B cell (primary cell): ENCODE measurements at regions not wholly inside any gene's neighbourhood (a gene's known extent, or its start where the extent isn't known, plus 50 kb on each side); places are given as distances from the start of the nearest gene placed in this dataset.

Experiments
- ATAC-seq: fragments of 200-7000 bp; cut with Tn5 transposase; one replicate; pipeline ENCODE4 v1.10.0; 2021; ENCODE audit warnings: low read depth, mild to moderate bottlenecking, moderate number of reproducible peaks, moderate library complexity
- CTCF ChIA-PET: fragments of 350-600 bp; sonication (Branson Sonifier 250); formaldehyde crosslinking; loops from one replicate; lab custom pipeline; 2021; ENCODE audit warnings: antibody characterized with exemption, inconsistent platforms; lab: Charles Lee
- POLR2A ChIA-PET: fragments of 350-600 bp; sonication (Branson Sonifier 250); formaldehyde crosslinking; loops from one replicate; lab custom pipeline; 2021; ENCODE audit warnings: antibody characterized with exemption; lab: Charles Lee
- DNase-seq: peaks from one replicate; pipeline ENCODE4 v3.0.0; 2013
- H2AFZ ChIP-seq: 2 replicates; pipeline ENCODE4 v1.6.1; 2012; ENCODE audit warnings: mild to moderate bottlenecking, low read depth, low read length; ENCODE audit not compliant: insufficient read depth, poor library complexity, severe bottlenecking
- H3K27ac ChIP-seq, 2 donors: 1 replicate in 1 of 2; 2 replicates in 1 of 2; pipeline ENCODE4 v1.5.1; 2012 to 2013; ENCODE audit warnings: low read length in 2 of 2, mild to moderate bottlenecking in 2 of 2, moderate library complexity in 1 of 2
- H3K27me3 ChIP-seq, 4 experiments: fragments of 200-600 bp in 1 of 4; sonication (generic) in 1 of 4; replicated peaks in 1 of 4; 1 replicate in 2 of 4; 2 replicates in 2 of 4; pipeline versions ENCODE4 v1.6.1 to v1.7.0; 2013 to 2016; ENCODE audit warnings: low read length in 3 of 4, mild to moderate bottlenecking in 2 of 4, mixed read lengths in 1 of 4, moderate library complexity in 1 of 4; ENCODE audit not compliant: insufficient read depth in 4 of 4, control insufficient read depth in 3 of 4; ENCODE audit errors: control extremely low read depth in 1 of 4
- H3K36me3 ChIP-seq, 2 experiments: replicated peaks in 1 of 2; 1 replicate in 1 of 2; 2 replicates in 1 of 2; pipeline versions ENCODE4 v1.6.1 to v1.7.1; 2013; ENCODE audit warnings: low read length in 1 of 2; ENCODE audit not compliant: insufficient read depth in 2 of 2, control insufficient read depth in 1 of 2; ENCODE audit errors: control extremely low read depth in 1 of 2, extremely low read depth in 1 of 2
- H3K4me1 ChIP-seq, 2 donors: fragments of 200-600 bp in 1 of 2; sonication (generic) in 1 of 2; 1 replicate in 1 of 2; 2 replicates in 1 of 2; pipeline versions ENCODE4 v1.5.1 to v1.6.1; 2013 to 2017; ENCODE audit warnings: low read length in 2 of 2; ENCODE audit not compliant: control insufficient read depth in 2 of 2, insufficient read depth in 2 of 2
- H3K4me2 ChIP-seq: replicated peaks from 2 replicates; pipeline ENCODE3; 2012; ENCODE audit warnings: mild to moderate bottlenecking, low read depth, low read length; ENCODE audit not compliant: poor library complexity, severe bottlenecking
- H3K4me3 ChIP-seq, 5 experiments: fragments of 200-600 bp in 1 of 5; sonication (generic) in 1 of 5; 1 replicate in 3 of 5; 2 replicates in 2 of 5; pipeline versions ENCODE4 v1.5.1 to v1.7.0; 2011 to 2016; ENCODE audit warnings: low read length in 4 of 5, mild to moderate bottlenecking in 4 of 5, low read depth in 2 of 5, control low read depth in 1 of 5, moderate library complexity in 1 of 5; ENCODE audit not compliant: insufficient read depth in 1 of 5; ENCODE audit errors: control extremely low read depth in 1 of 5, extremely low read depth in 1 of 5
- H3K79me2 ChIP-seq: fragments of 200-600 bp; sonication (generic); one replicate; pipeline ENCODE4 v1.6.0; 2016; ENCODE audit warnings: low read length; ENCODE audit not compliant: control insufficient read depth, insufficient read depth
- H3K9ac ChIP-seq: fragments of 200-600 bp; sonication (generic); 2 replicates; pipeline ENCODE4 v1.6.1; 2017; ENCODE audit warnings: mild to moderate bottlenecking, low read length, moderate library complexity
- H3K9me3 ChIP-seq, 3 donors: one replicate each; pipeline versions ENCODE4 v1.6.1 to v1.7.1; 2013; ENCODE audit warnings: low read length in 2 of 3; ENCODE audit not compliant: control insufficient read depth in 2 of 3, insufficient read depth in 1 of 3; ENCODE audit errors: control extremely low read depth in 1 of 3
- H4K20me1 ChIP-seq: 2 replicates; pipeline ENCODE4 v1.6.0; 2012; ENCODE audit warnings: mild to moderate bottlenecking, low read length; ENCODE audit not compliant: insufficient read depth, control insufficient read depth, poor library complexity, severe bottlenecking
- H3K27ac Mint-ChIP-seq: one replicate; pipeline ENCODE4 v1.8.0; 2021; ENCODE audit warnings: mixed read lengths
- H3K27me3 Mint-ChIP-seq: one replicate; pipeline ENCODE4 v1.8.0; 2021; ENCODE audit warnings: mixed read lengths
- H3K4me1 Mint-ChIP-seq: one replicate; pipeline ENCODE4 v1.8.0; 2021; ENCODE audit warnings: mixed read lengths
- H3K4me3 Mint-ChIP-seq: one replicate; pipeline ENCODE4 v1.8.0; 2021; ENCODE audit warnings: mixed read lengths
- H3K9me3 Mint-ChIP-seq: one replicate; pipeline ENCODE4 v1.8.0; 2022; ENCODE audit warnings: mixed read lengths; ENCODE audit not compliant: insufficient read depth
- EZH2 ChIP-seq: IDR thresholded peaks from 2 replicates; pipeline ENCODE4 v1.6.1; 2012; ENCODE audit warnings: borderline replicate concordance, low read depth, mild to moderate bottlenecking, moderate library complexity, low read length; ENCODE audit not compliant: insufficient read depth, poor library complexity, severe bottlenecking
- WGBS: methylation state at CpG from one replicate; pipeline ENCODE4 v1.1.5; 2013; ENCODE audit warnings: missing lambda C conversion rate; ENCODE audit not compliant: insufficient coverage; 5-methylcytosine and 5-hydroxymethylcytosine counted together
- intact Hi-C: fragments of 100-400 bp; cut with micrococcal nuclease; formaldehyde crosslinking; loops from one replicate; pipeline ENCODE4 v1.10.0; 2022
- TF ChIP-seq, protein P1 (sequence below): fragments of 200-600 bp; IDR thresholded peaks from one replicate; pipeline ENCODE4 v1.8.0; 2022; ENCODE audit warnings: antibody characterized with exemption, mild to moderate bottlenecking

DNA sequence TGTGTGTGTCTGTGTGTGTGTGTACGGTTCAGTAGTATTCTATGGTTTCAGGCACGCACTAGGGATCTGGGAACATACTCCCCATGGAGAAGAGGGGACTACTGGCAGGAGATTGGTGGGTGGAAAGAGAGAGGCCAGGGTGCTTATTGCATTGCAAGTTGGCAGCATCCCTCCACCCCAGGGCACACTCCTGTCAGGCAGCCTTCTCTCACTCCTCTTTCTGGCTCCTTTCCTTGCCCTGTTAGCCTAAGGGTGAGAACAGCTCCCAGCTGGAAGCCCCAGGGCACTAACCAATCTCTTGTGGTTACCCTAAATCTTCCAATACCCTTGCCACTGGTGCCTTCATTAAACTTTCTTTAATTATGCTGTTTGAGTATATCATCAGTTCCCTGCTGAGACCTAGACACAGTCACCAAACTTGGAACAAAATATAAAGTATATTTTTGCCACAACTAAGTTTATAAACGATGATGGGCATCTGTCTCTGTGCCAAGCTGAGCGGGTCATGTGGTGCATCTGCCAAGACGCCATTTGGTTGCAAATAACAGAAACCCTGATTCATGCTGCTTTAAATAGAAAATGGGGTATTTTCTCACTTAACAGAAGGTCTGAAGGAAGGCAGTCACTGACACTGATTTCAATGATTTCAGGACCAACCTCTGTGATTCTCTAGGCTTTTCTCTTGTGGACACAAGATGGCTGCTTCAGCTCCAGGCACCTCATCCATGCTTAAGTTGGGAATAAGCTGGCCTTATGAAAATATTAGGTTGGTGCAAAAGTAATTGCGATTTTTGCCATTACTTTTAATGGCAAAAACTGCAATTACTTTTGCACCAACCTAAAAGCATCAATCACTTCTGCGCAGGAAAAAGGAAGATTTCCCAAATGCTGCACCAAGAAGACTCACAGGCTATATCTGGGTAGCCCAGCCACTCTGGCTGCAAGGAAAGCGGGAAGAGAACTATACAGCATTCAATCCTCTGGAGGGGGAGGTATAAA lies 476.9 kb upstream of the PROK2 start:
- Histone ChIP-seq H3K36me3 (no peaks in the 10 kb centered on the region), H3K4me3 (no peak overlapping the region), H3K4me2 (no peak overlapping the region), H3K9ac (no peak overlapping the region), H2AFZ (no peak overlapping the region), H3K4me1 (peaks cover 40 to 45% of the 10 kb centered on the region in 2 donors), H3K27me3 (peaks cover 0 to 14% (median 2%) of the 10 kb centered on the region in 4 experiments), H3K9me3 (peaks cover 0 to 15% (median 2%) of the 10 kb centered on the region in 3 donors), H3K79me2 (no peaks in the 10 kb centered on the region), H4K20me1 (no peaks in the 10 kb centered on the region), H3K27ac (no peak overlapping the region)
- WGBS: 81% methylated on average over 6 of the region's 8 CpGs
- TF ChIP-seq, protein P1, sequence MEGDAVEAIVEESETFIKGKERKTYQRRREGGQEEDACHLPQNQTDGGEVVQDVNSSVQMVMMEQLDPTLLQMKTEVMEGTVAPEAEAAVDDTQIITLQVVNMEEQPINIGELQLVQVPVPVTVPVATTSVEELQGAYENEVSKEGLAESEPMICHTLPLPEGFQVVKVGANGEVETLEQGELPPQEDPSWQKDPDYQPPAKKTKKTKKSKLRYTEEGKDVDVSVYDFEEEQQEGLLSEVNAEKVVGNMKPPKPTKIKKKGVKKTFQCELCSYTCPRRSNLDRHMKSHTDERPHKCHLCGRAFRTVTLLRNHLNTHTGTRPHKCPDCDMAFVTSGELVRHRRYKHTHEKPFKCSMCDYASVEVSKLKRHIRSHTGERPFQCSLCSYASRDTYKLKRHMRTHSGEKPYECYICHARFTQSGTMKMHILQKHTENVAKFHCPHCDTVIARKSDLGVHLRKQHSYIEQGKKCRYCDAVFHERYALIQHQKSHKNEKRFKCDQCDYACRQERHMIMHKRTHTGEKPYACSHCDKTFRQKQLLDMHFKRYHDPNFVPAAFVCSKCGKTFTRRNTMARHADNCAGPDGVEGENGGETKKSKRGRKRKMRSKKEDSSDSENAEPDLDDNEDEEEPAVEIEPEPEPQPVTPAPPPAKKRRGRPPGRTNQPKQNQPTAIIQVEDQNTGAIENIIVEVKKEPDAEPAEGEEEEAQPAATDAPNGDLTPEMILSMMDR: no peak
- no peak for TF ChIP-seq EZH2
- Mint-ChIP-seq H3K27ac (no peak overlapping the region), H3K4me1 (peaks cover 49% of the 10 kb centered on the region), H3K4me3 (no peak overlapping the region), H3K9me3 (peaks cover 2% of the 10 kb centered on the region), H3K27me3 (peaks cover 18% of the 10 kb centered on the region)
- ChIA-PET POLR2A (interaction anchor here (0.6 kb wide), 1 partner anchor 253 kb away, joined by 5 read pairs; no protein-coding TSS in a partner anchor), CTCF (no interaction called here)
- no peak for DNase-seq
- intact Hi-C loops: no loop called here
- ATAC-seq: no peak

DNA sequence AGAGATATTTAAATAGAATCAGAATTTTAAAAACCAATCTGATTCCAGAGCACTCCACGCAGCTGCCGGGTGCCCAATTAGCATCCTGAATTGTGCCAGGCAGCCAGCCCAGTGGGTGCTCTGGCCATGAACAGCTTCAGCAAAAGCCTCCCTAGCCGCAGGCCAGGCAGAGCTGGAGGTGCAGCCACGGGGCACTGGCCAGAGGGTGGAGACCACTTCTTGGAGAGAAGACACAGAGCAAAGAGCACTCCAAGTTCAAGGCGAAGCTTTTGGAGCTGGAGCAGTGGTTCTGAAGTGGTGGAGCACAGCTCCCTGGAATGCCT lies 475.6 kb upstream of the PROK2 start:
- no peaks in the 10 kb centered on the region for H4K20me1 ChIP-seq
- no peak overlapping the region for H3K27ac ChIP-seq
- intact Hi-C loops: no loop called here
- H3K9me3 ChIP-seq: peaks cover 0 to 15% (median 0%) of the 10 kb centered on the region in 3 donors
- peaks cover 44% of the 10 kb centered on the region in 2 donors for H3K4me1 ChIP-seq
- POLR2A ChIA-PET: no interaction called here
- 83% methylated on average over 4 of the region's 5 CpGs for WGBS
- ATAC-seq (no peak), DNase-seq (no peak)
- TF ChIP-seq, protein P1: no peak
- TF ChIP-seq EZH2: no peak
- no peaks in the 10 kb centered on the region for H3K9me3 Mint-ChIP-seq
- H3K36me3 ChIP-seq: no peaks in the 10 kb centered on the region
- CTCF ChIA-PET: interaction anchor here (0.9 kb wide), 1 partner anchor 795 kb away, joined by 3 read pairs; no protein-coding TSS in a partner anchor
- no peak overlapping the region for H3K27ac Mint-ChIP-seq
- H3K4me3 ChIP-seq: no peak overlapping the region
- no peak overlapping the region for H2AFZ ChIP-seq
- no peak overlapping the region for H3K9ac ChIP-seq
- H3K27me3 Mint-ChIP-seq: peaks cover 18% of the 10 kb centered on the region
- H3K4me2 ChIP-seq: no peak overlapping the region
- peaks cover 49% of the 10 kb centered on the region for H3K4me1 Mint-ChIP-seq
- no peak overlapping the region for H3K4me3 Mint-ChIP-seq
- H3K79me2 ChIP-seq: no peaks in the 10 kb centered on the region
- H3K27me3 ChIP-seq: peaks cover 0 to 14% (median 2%) of the 10 kb centered on the region in 4 experiments
